PC-9 (cell line): ENCODE measurements at regions not wholly inside any gene's neighbourhood (a gene's known extent, or its start where the extent isn't known, plus 50 kb on each side); places are given as distances from the start of the nearest gene placed in this dataset.

Experiments
- BruUV-seq: library from RNA; stranded (reverse); fragments of 400-500 nt; replicated peaks from 2 replicates; lab custom pipeline; 2021; lab: Mats Ljungman, UMichigan
- CTCF ChIA-PET: fragments of 300-600 bp; sonication (Branson Sonifier 250); formaldehyde crosslinking; loops from one replicate; lab custom pipeline; 2022; ENCODE audit warnings: antibody characterized with exemption; lab: Charles Lee
- POLR2A ChIA-PET: fragments of 300-600 bp; sonication (Branson Sonifier 250); formaldehyde crosslinking; loops from one replicate; lab custom pipeline; 2022; ENCODE audit warnings: antibody characterized with exemption; ENCODE audit not compliant: unreplicated experiment; lab: Charles Lee
- DNase-seq, 2 experiments: peaks; one replicate each; pipeline versions ENCODE4 v3.0.0 to v3.0.0-alpha.2; 2015 to 2022; ENCODE audit warnings: mixed read lengths in 1 of 2
- H2AFZ ChIP-seq: fragments of 200-600 bp; sonication (generic); 2 replicates; pipeline ENCODE4 v1.8.1; 2017; ENCODE audit warnings: antibody characterized with exemption
- H3F3A ChIP-seq: fragments of 200-600 bp; sonication (generic); 2 replicates; pipeline ENCODE4 v1.8.1; 2017; ENCODE audit warnings: antibody characterized with exemption, mild to moderate bottlenecking, low read depth; ENCODE audit not compliant: insufficient read depth
- H3K27ac ChIP-seq: fragments of 200-600 bp; sonication (generic); 2 replicates; pipeline ENCODE4 v1.6.1; 2016; ENCODE audit warnings: mixed run types
- H3K27me3 ChIP-seq: fragments of 200-600 bp; sonication (generic); 2 replicates; pipeline ENCODE4 v1.6.1; 2016; ENCODE audit warnings: low read depth, mixed run types; ENCODE audit not compliant: insufficient read depth
- H3K36me3 ChIP-seq: fragments of 200-600 bp; sonication (generic); 2 replicates; pipeline ENCODE4 v1.6.1; 2016; ENCODE audit warnings: low read depth, mixed run types
- H3K4me1 ChIP-seq: fragments of 200-600 bp; sonication (generic); replicated peaks from 2 replicates; pipeline ENCODE4 v1.6.1; 2016; ENCODE audit warnings: mixed run types; ENCODE audit not compliant: insufficient read depth
- H3K4me2 ChIP-seq: fragments of 200-600 bp; sonication (generic); 2 replicates; pipeline ENCODE4 v1.6.1; 2017; ENCODE audit warnings: mixed run types
- H3K4me3 ChIP-seq: fragments of 200-600 bp; sonication (generic); 2 replicates; pipeline ENCODE4 v1.6.1; 2016; ENCODE audit warnings: mixed run types
- H3K79me2 ChIP-seq: fragments of 200-600 bp; sonication (generic); 2 replicates; pipeline ENCODE4 v1.6.1; 2017; ENCODE audit warnings: low read depth, mixed run types
- H3K9me2 ChIP-seq: fragments of 200-600 bp; sonication (generic); 2 replicates; pipeline ENCODE4 v1.8.1; 2017; ENCODE audit warnings: mild to moderate bottlenecking; ENCODE audit not compliant: insufficient read depth
- H3K9me3 ChIP-seq: fragments of 200-600 bp; sonication (generic); 2 replicates; pipeline ENCODE4 v1.8.1; 2016; ENCODE audit warnings: low read depth; ENCODE audit not compliant: insufficient read depth
- H4K20me1 ChIP-seq: fragments of 200-600 bp; sonication (generic); 2 replicates; pipeline ENCODE4 v1.8.1; 2017; ENCODE audit not compliant: insufficient read depth
- CTCF ChIP-seq: fragments of 200-600 bp; sonication (generic); conservative IDR thresholded peaks from 2 replicates; pipeline ENCODE4 v1.6.1; 2017; ENCODE audit warnings: mixed run types, antibody characterized with exemption, mild to moderate bottlenecking, moderate library complexity
- EZH2 ChIP-seq: fragments of 200-600 bp; sonication (generic); IDR thresholded peaks from 2 replicates; pipeline ENCODE4 v1.8.0; 2017; ENCODE audit warnings: antibody characterized with exemption, low read depth
- intact Hi-C: fragments of 100-400 bp; cut with micrococcal nuclease; formaldehyde crosslinking; loops from one replicate; pipeline ENCODE4 v1.10.0; 2022; ENCODE audit not compliant: unreplicated experiment

- Histone ChIP-seq H3K9me2 (no peaks in the 10 kb centered on the region), H3K79me2 (no peaks in the 10 kb centered on the region), H3K36me3 (no peaks in the 10 kb centered on the region), H3K4me1 (peaks cover 12% of the 10 kb centered on the region; the same call in 1 of the 2 replicates), H3K4me2 (no peak overlapping the region), H3F3A (0 out of 2 replicates have a peak, but pooled peaks cover 6% of the 10 kb centered on the region), H4K20me1 (no peaks in the 10 kb centered on the region), H3K9me3 (no peaks in the 10 kb centered on the region), H2AFZ (no peak overlapping the region), H3K27me3 (no peaks in the 10 kb centered on the region), H3K27ac (no peak overlapping the region), H3K4me3 (no peak overlapping the region)
- TF ChIP-seq EZH2 = no peak
- no peak for TF ChIP-seq CTCF
- no peak for DNase-seq
- intact Hi-C loops = no loop called here
- CTCF ChIA-PET = no interaction called here
- POLR2A ChIA-PET = no interaction called here
- BruUV-seq = no TSS peak
Observed at GRCh38 chr9:107874137-107874536, 384.6 kb upstream of the KLF4 start.

GRCh38 chr9:107872457-107873192 is 383.1 kb upstream of the KLF4 start:
- Histone ChIP-seq H4K20me1 (no peaks in the 10 kb centered on the region; the same call in 1 of the 2 replicates), H3K27ac (no peak overlapping the region), H3K4me2 (no peak overlapping the region), H3K9me3 (no peaks in the 10 kb centered on the region), H3K9me2 (no peaks in the 10 kb centered on the region), H3K27me3 (no peaks in the 10 kb centered on the region), H3K4me3 (no peak overlapping the region), H3K4me1 (peaks cover 12% of the 10 kb centered on the region; the same call in 1 of the 2 replicates), H3K79me2 (no peaks in the 10 kb centered on the region), H3K36me3 (no peaks in the 10 kb centered on the region), H3F3A (0 out of 2 replicates have a peak, but pooled peaks cover 6% of the 10 kb centered on the region), H2AFZ (no peak overlapping the region)
- intact Hi-C loops = no loop called here
- BruUV-seq = no TSS peak
- ChIA-PET CTCF (interaction anchor here (0.6 kb wide), 1 partner anchor 1598 kb away, joined by 3 read pairs; no protein-coding TSS in a partner anchor), POLR2A (no interaction called here)
- TF ChIP-seq EZH2 = no peak
- TF ChIP-seq CTCF = no peak
- DNase-seq = no peak

- Histone ChIP-seq H2AFZ (no peak overlapping the region), H3K79me2 (no peaks in the 10 kb centered on the region), H3K27ac (no peak overlapping the region), H3K27me3 (no peaks in the 10 kb centered on the region), H3K9me2 (no peaks in the 10 kb centered on the region), H3K4me2 (0 out of 2 replicates have a peak overlapping the region, but pooled peaks have one; percentile 11), H3K9me3 (no peaks in the 10 kb centered on the region), H3K36me3 (no peaks in the 10 kb centered on the region), H3K4me3 (no peak overlapping the region), H3K4me1 (peaks cover 12% of the 10 kb centered on the region), H4K20me1 (no peaks in the 10 kb centered on the region; the same call in 1 of the 2 replicates), H3F3A (0 out of 2 replicates have a peak, but pooled peaks cover 6% of the 10 kb centered on the region)
- no TSS peak for BruUV-seq
- intact Hi-C loops = no loop called here
- TF ChIP-seq EZH2 (no peak), CTCF (no peak)
- ChIA-PET CTCF (no interaction called here), POLR2A (interaction anchor here (0.6 kb wide), 1 partner anchor 382 kb away, joined by 6 read pairs; the partner anchor contains the start of gene KLF4)
- DNase-seq = peak in 1 of 2 experiments; percentile 78
Observed at GRCh38 chr9:107870927-107871680, 381.5 kb upstream of the KLF4 start.
